Activated CD4-positive, alpha-beta memory T cell treated with anti-CD3 and anti-CD28 coated beads, Interleukin-2, amount 10 ng/mL, durations not matched to agents 7 days and 5 days (primary cell): ENCODE measurements at regions not wholly inside any gene's neighbourhood (a gene's known extent, or its start where the extent isn't known, plus 50 kb on each side); places are given as distances from the start of the nearest gene placed in this dataset.

ENCODE experiments used
- CTCF ChIA-PET: fragments of 350-600 bp; sonication (Branson Sonifier 250); formaldehyde crosslinking; loops from one replicate; lab custom pipeline; 2021; ENCODE audit warnings: antibody characterized with exemption, inconsistent platforms; lab: Charles Lee
- POLR2A ChIA-PET: fragments of 350-600 bp; sonication (Branson Sonifier 250); formaldehyde crosslinking; loops from one replicate; lab custom pipeline; 2021; ENCODE audit warnings: antibody characterized with exemption; lab: Charles Lee
- DNase-seq: peaks from one replicate; pipeline ENCODE4 v3.0.0-alpha.2; 2020
- H3K27ac Mint-ChIP-seq: one replicate; pipeline ENCODE4 v1.8.0; 2021; ENCODE audit warnings: mild to moderate bottlenecking, mixed read lengths
- H3K27me3 Mint-ChIP-seq: one replicate; pipeline ENCODE4 v1.8.0; 2021; ENCODE audit warnings: mixed read lengths
- H3K36me3 Mint-ChIP-seq: one replicate; pipeline ENCODE4 v1.8.0; 2021; ENCODE audit warnings: low read depth, mixed read lengths
- H3K4me1 Mint-ChIP-seq: one replicate; pipeline ENCODE4 v1.8.0; 2021; ENCODE audit warnings: mixed read lengths
- H3K4me3 Mint-ChIP-seq: one replicate; pipeline ENCODE4 v1.8.0; 2021; ENCODE audit warnings: mild to moderate bottlenecking, mixed read lengths
- H3K9me3 Mint-ChIP-seq: one replicate; pipeline ENCODE4 v1.8.0; 2021; ENCODE audit warnings: mixed read lengths

- CTCF ChIA-PET = no interaction called here
- no peak overlapping the region for H3K27ac Mint-ChIP-seq
- POLR2A ChIA-PET = no interaction called here
- H3K4me1 Mint-ChIP-seq = no peaks in the 10 kb centered on the region
- no peak overlapping the region for H3K4me3 Mint-ChIP-seq
- H3K27me3 Mint-ChIP-seq = no peaks in the 10 kb centered on the region
- no peaks in the 10 kb centered on the region for H3K36me3 Mint-ChIP-seq
- DNase-seq = no peak
- H3K9me3 Mint-ChIP-seq = peaks cover 6% of the 10 kb centered on the region
Observed at GRCh38 chr5:20245432-20245974, 257.5 kb upstream of the CDH18 start.

DNA sequence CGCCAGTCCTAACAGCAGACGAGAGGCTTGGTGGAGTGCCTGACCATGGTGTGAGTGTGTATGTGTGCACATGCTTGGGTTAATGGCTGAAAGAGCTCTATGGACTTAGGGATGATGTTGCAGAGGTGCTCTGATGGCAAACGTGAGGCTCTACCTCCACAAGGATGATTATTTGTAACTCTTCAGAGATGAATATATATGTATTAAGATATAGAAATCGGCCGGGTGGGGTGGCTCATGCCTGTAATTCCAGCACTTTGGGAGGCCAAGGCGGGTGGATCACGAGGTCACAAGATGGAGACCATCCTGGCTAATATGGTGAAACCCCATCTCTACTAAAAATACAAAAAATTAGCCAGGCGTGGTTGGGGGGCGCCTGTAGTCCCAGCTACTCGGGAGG is 253.4 kb upstream of the CDH18 start:
- no peaks in the 10 kb centered on the region for H3K27me3 Mint-ChIP-seq
- H3K36me3 Mint-ChIP-seq = no peaks in the 10 kb centered on the region
- CTCF ChIA-PET = no interaction called here
- H3K4me1 Mint-ChIP-seq = no peaks in the 10 kb centered on the region
- H3K9me3 Mint-ChIP-seq = peaks cover 2% of the 10 kb centered on the region
- no peak overlapping the region for H3K27ac Mint-ChIP-seq
- no peak for DNase-seq
- POLR2A ChIA-PET = no interaction called here
- H3K4me3 Mint-ChIP-seq = no peak overlapping the region

DNA sequence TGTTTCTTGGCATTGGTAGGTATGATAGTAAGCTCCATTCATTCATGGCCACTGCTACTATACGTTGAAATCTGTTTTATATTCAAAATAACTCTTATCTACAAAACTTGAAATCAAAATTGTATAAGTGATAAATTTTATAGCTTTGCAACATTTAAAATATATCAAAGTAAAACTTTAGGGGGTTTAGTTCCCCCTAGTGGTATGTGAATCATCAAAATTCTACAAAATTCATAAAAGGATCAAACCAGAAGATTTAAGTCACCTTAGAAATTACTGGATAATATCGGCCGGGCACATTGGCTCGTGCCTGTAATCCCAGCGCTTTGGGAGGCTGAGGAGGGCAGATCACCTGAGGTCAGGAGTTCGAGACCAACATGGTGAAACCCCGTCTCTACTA is 243.0 kb upstream of the CDH18 start:
- H3K27me3 Mint-ChIP-seq = no peaks in the 10 kb centered on the region
- DNase-seq = no peak
- no peak overlapping the region for H3K27ac Mint-ChIP-seq
- POLR2A ChIA-PET = no interaction called here
- peaks cover 5% of the 10 kb centered on the region for H3K9me3 Mint-ChIP-seq
- no peaks in the 10 kb centered on the region for H3K4me1 Mint-ChIP-seq
- CTCF ChIA-PET = interaction anchor here (0.7 kb wide), 1 partner anchor 12 kb away, joined by 3 read pairs; no protein-coding TSS in a partner anchor
- no peak overlapping the region for H3K4me3 Mint-ChIP-seq
- no peaks in the 10 kb centered on the region for H3K36me3 Mint-ChIP-seq

- DNase-seq = no peak
- H3K4me1 Mint-ChIP-seq = no peaks in the 10 kb centered on the region
- H3K4me3 Mint-ChIP-seq = no peak overlapping the region
- ChIA-PET POLR2A (no interaction called here), CTCF (no interaction called here)
- H3K27me3 Mint-ChIP-seq = no peaks in the 10 kb centered on the region
- H3K9me3 Mint-ChIP-seq = peaks cover 11% of the 10 kb centered on the region
- no peaks in the 10 kb centered on the region for H3K36me3 Mint-ChIP-seq
- no peak overlapping the region for H3K27ac Mint-ChIP-seq
Observed at GRCh38 chr5:20230010-20230409, 242.0 kb upstream of the CDH18 start.

DNA sequence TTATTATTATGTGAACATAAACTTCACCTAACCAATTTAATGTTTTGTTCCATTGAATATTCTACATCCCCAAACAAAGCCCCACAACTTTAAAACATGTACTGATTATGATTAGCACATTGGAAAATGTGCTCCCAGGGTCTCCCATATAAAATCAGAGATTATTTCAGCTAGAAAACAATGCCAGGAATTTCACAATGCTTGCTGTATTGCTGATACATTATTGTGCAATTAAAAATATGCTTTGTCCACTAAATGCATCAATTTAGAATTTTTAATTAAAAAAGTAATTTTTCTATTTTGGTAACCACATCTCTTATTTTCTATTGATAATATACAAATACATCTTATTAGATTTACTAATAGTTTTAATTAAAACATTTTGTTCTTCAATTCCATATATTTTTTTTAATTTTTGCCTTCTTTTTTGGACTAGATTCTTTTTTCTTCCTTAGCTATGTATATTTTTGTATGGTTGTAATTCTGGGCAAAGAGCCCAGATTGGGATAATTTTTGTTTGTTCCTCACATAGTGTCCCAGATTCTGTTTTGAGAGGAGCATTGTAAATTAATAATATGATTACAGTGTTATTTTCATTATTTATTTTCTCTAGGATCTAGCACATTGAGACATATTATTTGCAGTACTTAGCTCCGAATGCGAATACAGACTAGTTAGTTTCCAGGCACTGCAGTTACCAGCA is 241.5 kb upstream of the CDH18 start:
- no peak for DNase-seq
- Mint-ChIP-seq H3K4me1 (no peaks in the 10 kb centered on the region), H3K9me3 (peaks cover 14% of the 10 kb centered on the region), H3K4me3 (no peak overlapping the region), H3K27me3 (no peaks in the 10 kb centered on the region), H3K27ac (no peak overlapping the region), H3K36me3 (no peaks in the 10 kb centered on the region)
- ChIA-PET POLR2A (no interaction called here), CTCF (no interaction called here)

GRCh38 chr5:20224966-20225365 is 237.0 kb upstream of the CDH18 start:
- DNase-seq = no peak
- no peaks in the 10 kb centered on the region for H3K27me3 Mint-ChIP-seq
- no peak overlapping the region for H3K4me3 Mint-ChIP-seq
- peaks cover 10% of the 10 kb centered on the region for H3K9me3 Mint-ChIP-seq
- ChIA-PET POLR2A (no interaction called here), CTCF (no interaction called here)
- no peaks in the 10 kb centered on the region for H3K36me3 Mint-ChIP-seq
- no peak overlapping the region for H3K27ac Mint-ChIP-seq
- H3K4me1 Mint-ChIP-seq = no peaks in the 10 kb centered on the region

DNA sequence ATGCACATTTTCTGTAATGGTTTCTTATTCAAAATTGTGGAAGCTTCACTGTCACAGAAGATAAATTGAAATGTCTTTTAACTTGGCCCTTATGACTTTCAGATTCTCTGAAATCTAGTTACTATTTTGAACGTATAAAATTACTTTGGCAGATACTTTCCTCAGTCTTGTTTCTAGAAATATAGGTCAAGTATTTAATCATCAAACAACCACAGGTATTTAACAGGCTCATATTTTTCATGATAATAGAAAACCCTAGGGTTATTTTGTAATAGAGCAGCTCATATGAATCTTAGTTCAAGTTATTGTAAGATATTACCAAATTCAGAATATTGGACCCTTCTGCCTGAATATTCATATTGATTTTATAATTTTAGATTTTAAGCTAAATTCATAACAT is 236.0 kb upstream of the CDH18 start:
- no peak for DNase-seq
- no peak overlapping the region for H3K27ac Mint-ChIP-seq
- POLR2A ChIA-PET = no interaction called here
- H3K4me3 Mint-ChIP-seq = no peak overlapping the region
- no peaks in the 10 kb centered on the region for H3K27me3 Mint-ChIP-seq
- no peaks in the 10 kb centered on the region for H3K36me3 Mint-ChIP-seq
- CTCF ChIA-PET = no interaction called here
- H3K9me3 Mint-ChIP-seq = peaks cover 10% of the 10 kb centered on the region
- H3K4me1 Mint-ChIP-seq = no peaks in the 10 kb centered on the region

DNA sequence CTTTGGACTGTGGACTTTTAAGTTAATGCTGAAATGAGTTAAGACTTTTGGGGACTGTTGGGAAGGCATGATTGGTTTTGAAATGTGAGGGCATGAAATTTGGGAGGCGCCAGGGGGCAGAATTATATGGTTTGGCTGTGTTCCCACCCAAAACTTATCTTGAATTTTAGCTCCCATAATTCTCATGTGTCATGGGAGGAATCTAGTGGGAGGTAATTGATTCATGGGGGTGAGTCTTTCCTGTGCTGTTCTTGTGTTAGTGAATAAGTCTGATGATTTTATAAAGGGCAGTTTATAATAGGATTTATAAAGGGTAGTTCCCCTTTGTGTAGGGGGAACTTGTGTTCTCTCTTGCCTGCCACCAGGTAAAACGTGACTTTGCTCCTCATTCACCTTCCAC is 235.5 kb upstream of the CDH18 start:
- ChIA-PET CTCF (no interaction called here), POLR2A (no interaction called here)
- H3K9me3 Mint-ChIP-seq = peaks cover 13% of the 10 kb centered on the region
- H3K4me3 Mint-ChIP-seq = no peak overlapping the region
- no peak for DNase-seq
- no peaks in the 10 kb centered on the region for H3K27me3 Mint-ChIP-seq
- no peaks in the 10 kb centered on the region for H3K36me3 Mint-ChIP-seq
- no peak overlapping the region for H3K27ac Mint-ChIP-seq
- no peaks in the 10 kb centered on the region for H3K4me1 Mint-ChIP-seq

DNA sequence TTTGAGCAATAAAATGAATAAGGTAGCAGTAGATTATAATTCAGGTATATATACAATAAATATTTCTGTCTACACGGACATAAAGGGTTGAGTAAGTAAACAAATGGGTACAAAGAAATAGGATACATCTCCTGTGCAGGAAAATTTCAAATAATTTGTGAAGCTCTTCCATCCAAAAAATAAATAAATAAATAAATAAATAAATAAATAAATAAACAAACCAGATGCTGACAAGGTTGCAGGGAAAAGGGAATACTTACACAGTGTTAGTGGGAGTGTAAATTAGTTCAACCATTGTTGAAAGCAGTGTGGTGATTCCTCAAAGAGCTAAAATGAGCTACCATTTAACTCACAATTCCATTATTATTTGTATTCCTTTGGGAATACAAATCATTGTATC is 227.3 kb upstream of the CDH18 start:
- no peaks in the 10 kb centered on the region for H3K27me3 Mint-ChIP-seq
- peaks cover 10% of the 10 kb centered on the region for H3K9me3 Mint-ChIP-seq
- H3K27ac Mint-ChIP-seq = no peak overlapping the region
- no peaks in the 10 kb centered on the region for H3K36me3 Mint-ChIP-seq
- DNase-seq = no peak
- no peaks in the 10 kb centered on the region for H3K4me1 Mint-ChIP-seq
- ChIA-PET POLR2A (no interaction called here), CTCF (no interaction called here)
- no peak overlapping the region for H3K4me3 Mint-ChIP-seq

DNA sequence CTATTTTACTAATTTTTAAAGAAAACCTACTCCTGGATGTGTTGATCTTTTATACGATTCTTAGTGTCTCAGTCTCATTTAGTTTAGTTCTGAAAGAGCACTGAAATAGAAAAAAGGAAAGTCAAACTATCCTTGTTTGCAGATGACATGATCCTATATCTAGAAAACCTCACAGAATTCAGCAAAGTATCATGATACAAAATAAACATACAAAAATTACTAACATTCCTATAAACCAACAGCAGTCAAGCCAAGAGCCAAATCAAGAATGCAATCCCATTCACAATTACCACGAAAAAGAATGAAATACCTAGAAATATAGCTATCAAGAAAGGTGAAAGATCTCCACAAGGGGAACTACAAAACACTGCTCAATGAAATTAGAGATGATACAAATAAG is 225.8 kb upstream of the CDH18 start:
- Mint-ChIP-seq H3K4me1 (no peaks in the 10 kb centered on the region), H3K4me3 (no peak overlapping the region), H3K36me3 (no peaks in the 10 kb centered on the region), H3K27me3 (no peaks in the 10 kb centered on the region), H3K9me3 (peaks cover 10% of the 10 kb centered on the region), H3K27ac (no peak overlapping the region)
- DNase-seq = no peak
- ChIA-PET POLR2A (no interaction called here), CTCF (no interaction called here)

DNA sequence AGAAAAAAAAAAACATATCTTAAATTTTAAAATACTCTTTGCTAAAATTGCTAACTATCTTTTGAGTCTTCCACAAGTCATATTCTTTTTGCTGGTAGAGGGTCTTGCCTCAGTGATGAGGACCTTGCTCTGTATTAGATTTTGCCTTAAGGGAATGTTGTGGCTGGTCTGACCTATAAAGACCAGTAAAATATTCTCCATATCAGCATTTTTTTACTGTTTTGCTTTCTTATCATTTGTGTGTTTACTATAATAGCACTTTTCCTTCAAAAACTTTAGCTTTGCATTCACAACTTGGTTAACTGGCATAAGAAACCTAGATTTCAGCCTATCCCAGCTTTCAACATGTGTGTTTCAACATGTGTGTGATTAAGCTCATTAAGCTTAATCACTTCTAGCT is 224.7 kb upstream of the CDH18 start:
- Mint-ChIP-seq H3K4me3 (no peak overlapping the region), H3K4me1 (no peaks in the 10 kb centered on the region), H3K27me3 (no peaks in the 10 kb centered on the region), H3K27ac (no peak overlapping the region), H3K36me3 (no peaks in the 10 kb centered on the region), H3K9me3 (peaks cover 6% of the 10 kb centered on the region)
- CTCF ChIA-PET = no interaction called here
- POLR2A ChIA-PET = no interaction called here
- DNase-seq = no peak

- Mint-ChIP-seq H3K9me3 (peaks cover 7% of the 10 kb centered on the region), H3K4me3 (no peak overlapping the region), H3K36me3 (no peaks in the 10 kb centered on the region), H3K27me3 (no peaks in the 10 kb centered on the region), H3K27ac (no peak overlapping the region), H3K4me1 (no peaks in the 10 kb centered on the region)
- CTCF ChIA-PET = no interaction called here
- no peak for DNase-seq
- POLR2A ChIA-PET = no interaction called here
Observed at GRCh38 chr5:20166456-20166855, 178.5 kb upstream of the CDH18 start.

DNA sequence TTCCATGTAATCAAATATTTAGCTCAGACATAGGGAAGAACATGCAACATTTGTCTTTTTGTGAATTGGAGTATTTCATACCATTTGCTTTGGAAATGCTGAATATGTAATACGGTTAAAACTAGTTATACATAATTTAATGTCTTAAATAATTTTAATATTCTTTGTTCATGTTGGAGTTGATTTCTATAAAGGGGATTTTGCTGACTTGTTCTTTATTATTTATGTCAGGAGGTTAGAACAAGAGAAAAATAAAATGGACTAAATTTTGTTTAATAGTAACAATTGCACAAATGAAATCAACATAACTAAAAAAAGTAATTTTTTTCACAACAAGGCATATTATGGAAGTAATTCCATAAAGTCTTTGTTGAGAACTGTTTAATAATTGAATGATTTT is 170.0 kb upstream of the CDH18 start:
- ChIA-PET CTCF (no interaction called here), POLR2A (no interaction called here)
- DNase-seq = no peak

DNA sequence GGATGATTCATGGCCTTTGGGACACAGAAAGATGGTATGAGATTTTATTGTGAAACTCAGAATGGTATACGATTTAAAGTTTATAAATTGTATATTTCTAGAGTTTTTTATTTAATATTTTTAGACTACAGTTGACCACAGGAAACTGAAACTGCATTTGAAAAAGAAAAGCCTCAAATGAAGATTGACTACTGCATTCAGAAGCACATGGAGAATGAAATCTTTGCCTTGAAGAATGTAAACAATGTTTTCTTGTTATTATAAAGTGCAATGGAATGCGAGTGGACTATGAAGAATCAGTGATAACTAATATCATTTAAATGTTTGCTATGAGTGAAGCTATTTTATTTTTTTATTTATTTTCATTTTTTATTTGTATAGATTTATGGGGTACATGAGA is 169.1 kb upstream of the CDH18 start:
- ChIA-PET POLR2A (no interaction called here), CTCF (no interaction called here)
- no peaks in the 10 kb centered on the region for H3K27me3 Mint-ChIP-seq
- H3K27ac Mint-ChIP-seq = no peak overlapping the region
- H3K4me3 Mint-ChIP-seq = no peak overlapping the region
- H3K9me3 Mint-ChIP-seq = peaks cover 13% of the 10 kb centered on the region
- DNase-seq = no peak
- H3K4me1 Mint-ChIP-seq = no peaks in the 10 kb centered on the region
- H3K36me3 Mint-ChIP-seq = no peaks in the 10 kb centered on the region

More for the DNA sequence above, 170.0 kb upstream of the CDH18 start:
- peaks cover 13% of the 10 kb centered on the region for H3K9me3 Mint-ChIP-seq
- H3K4me1 Mint-ChIP-seq = no peaks in the 10 kb centered on the region
- H3K4me3 Mint-ChIP-seq = no peak overlapping the region
- H3K36me3 Mint-ChIP-seq = no peaks in the 10 kb centered on the region
- no peaks in the 10 kb centered on the region for H3K27me3 Mint-ChIP-seq
- no peak overlapping the region for H3K27ac Mint-ChIP-seq
